Thyroid gland (tissue), 4 donors: ENCODE measurements at regions not wholly inside any gene's neighbourhood (a gene's known extent, or its start where the extent isn't known, plus 50 kb on each side); places are given as distances from the start of the nearest gene placed in this dataset.

Experiments used
- POLR2A ChIP-seq, 2 donors: fragments of 450-650 bp; IDR thresholded peaks; one replicate each; pipeline ENCODE4 v1.6.1; 2017; ENCODE audit warnings: antibody characterized with exemption in 2 of 2, mild to moderate bottlenecking in 2 of 2, moderate library complexity in 1 of 2
- TF ChIP-seq, protein P1 (sequence below), 6 experiments: fragments of 200-600 bp in 3 of 6; fragments of 450-650 bp in 3 of 6; sonication (generic) in 3 of 6; IDR thresholded peaks; one replicate each; pipeline ENCODE4 v1.5.1; 2016 to 2019; ENCODE audit warnings: antibody characterized with exemption in 6 of 6, mild to moderate bottlenecking in 2 of 6, inconsistent platforms in 1 of 6, moderate library complexity in 1 of 6

DNA sequence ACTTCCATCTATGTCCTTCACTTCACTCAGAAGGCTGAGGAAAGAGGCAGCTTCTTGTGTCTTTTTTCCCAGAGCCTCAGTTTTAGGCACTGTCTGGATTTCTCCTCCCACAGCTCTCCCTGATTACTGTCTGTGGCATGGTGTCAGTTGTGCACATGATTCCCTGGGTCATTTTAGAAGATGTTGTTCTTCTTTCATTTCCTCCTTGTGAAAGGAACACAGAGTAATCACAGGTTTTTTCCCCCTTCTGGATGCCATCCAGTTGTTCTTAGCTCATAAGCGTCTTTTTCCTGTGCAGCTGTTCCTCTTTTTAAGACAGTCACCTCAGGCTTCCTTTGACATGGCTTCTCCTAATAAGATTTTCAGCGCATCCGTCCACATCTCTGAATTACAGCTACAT is 212.2 kb downstream of the FAM181B start:
- TF ChIP-seq, protein P1, sequence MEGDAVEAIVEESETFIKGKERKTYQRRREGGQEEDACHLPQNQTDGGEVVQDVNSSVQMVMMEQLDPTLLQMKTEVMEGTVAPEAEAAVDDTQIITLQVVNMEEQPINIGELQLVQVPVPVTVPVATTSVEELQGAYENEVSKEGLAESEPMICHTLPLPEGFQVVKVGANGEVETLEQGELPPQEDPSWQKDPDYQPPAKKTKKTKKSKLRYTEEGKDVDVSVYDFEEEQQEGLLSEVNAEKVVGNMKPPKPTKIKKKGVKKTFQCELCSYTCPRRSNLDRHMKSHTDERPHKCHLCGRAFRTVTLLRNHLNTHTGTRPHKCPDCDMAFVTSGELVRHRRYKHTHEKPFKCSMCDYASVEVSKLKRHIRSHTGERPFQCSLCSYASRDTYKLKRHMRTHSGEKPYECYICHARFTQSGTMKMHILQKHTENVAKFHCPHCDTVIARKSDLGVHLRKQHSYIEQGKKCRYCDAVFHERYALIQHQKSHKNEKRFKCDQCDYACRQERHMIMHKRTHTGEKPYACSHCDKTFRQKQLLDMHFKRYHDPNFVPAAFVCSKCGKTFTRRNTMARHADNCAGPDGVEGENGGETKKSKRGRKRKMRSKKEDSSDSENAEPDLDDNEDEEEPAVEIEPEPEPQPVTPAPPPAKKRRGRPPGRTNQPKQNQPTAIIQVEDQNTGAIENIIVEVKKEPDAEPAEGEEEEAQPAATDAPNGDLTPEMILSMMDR (IDR thresholded peaks at IDR 0.05): no peak
- TF ChIP-seq POLR2A (IDR thresholded peaks at IDR 0.05): no peak
